ENCODE measurements at regions not wholly inside any gene's neighbourhood (a gene's known extent, or its start where the extent isn't known, plus 50 kb on each side); places are given as distances from the start of the nearest gene placed in this dataset.

DNA sequence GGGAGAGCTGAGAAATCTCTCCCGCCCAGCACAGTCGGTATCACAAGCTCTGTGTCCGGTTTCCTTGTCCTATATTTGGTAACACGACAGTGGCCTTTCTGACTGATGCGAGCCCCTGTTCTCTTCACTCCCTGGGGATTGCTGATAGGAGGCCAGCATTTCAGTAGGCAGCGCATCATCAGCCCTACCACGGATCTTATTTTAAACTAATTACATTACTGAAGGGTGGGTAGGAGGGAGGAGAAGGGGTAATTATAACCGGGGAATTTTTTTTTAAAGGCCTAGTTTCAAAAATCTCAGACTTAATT, 125.6 kb upstream of the LGALSL start:
- TF ChIP-seq TAF1 (IDR thresholded peaks at IDR 0.05; ENCODE audit: borderline replicate concordance, insufficient read depth, low read length) (no peak), POLR2AphosphoS5 (IDR thresholded peaks at IDR 0.05; ENCODE audit: low read depth, low read length) (no peak), SIN3A (IDR thresholded peaks at IDR 0.05; ENCODE audit: borderline replicate concordance, insufficient read depth, low read length) (no peak), FOXP2 (optimal IDR thresholded peaks at IDR 0.05; ENCODE audit: borderline replicate concordance, extremely low read depth, extremely low read length, insufficient read depth) (no peak)
- TF ChIP-seq, protein P1, sequence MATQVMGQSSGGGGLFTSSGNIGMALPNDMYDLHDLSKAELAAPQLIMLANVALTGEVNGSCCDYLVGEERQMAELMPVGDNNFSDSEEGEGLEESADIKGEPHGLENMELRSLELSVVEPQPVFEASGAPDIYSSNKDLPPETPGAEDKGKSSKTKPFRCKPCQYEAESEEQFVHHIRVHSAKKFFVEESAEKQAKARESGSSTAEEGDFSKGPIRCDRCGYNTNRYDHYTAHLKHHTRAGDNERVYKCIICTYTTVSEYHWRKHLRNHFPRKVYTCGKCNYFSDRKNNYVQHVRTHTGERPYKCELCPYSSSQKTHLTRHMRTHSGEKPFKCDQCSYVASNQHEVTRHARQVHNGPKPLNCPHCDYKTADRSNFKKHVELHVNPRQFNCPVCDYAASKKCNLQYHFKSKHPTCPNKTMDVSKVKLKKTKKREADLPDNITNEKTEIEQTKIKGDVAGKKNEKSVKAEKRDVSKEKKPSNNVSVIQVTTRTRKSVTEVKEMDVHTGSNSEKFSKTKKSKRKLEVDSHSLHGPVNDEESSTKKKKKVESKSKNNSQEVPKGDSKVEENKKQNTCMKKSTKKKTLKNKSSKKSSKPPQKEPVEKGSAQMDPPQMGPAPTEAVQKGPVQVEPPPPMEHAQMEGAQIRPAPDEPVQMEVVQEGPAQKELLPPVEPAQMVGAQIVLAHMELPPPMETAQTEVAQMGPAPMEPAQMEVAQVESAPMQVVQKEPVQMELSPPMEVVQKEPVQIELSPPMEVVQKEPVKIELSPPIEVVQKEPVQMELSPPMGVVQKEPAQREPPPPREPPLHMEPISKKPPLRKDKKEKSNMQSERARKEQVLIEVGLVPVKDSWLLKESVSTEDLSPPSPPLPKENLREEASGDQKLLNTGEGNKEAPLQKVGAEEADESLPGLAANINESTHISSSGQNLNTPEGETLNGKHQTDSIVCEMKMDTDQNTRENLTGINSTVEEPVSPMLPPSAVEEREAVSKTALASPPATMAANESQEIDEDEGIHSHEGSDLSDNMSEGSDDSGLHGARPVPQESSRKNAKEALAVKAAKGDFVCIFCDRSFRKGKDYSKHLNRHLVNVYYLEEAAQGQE (IDR thresholded peaks at IDR 0.05; ENCODE audit: insufficient read depth in 1 of 2, low read depth in 2 of 2, low read length in 2 of 2) = no peak

DNA sequence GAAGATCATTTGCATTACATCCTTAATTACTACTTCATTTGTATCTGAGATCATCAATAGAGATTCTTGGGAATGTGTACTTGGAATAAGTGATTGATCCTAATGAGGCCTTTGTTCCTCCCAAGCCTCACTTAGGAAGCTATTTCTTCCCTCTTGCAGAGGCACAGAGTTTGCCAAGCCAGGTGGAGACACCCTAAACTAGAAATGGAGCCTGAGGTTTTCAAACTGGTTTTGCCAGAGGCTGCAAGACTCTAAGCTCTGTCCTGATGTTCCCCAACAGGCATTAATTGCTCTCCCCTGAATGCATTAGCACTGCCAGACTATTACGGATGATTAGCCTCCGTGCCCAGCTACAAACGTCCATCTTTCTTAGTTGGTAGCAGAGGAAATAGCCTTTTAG, 125.2 kb upstream of the LGALSL start:
- TF ChIP-seq TAF1 (IDR thresholded peaks at IDR 0.05; ENCODE audit: borderline replicate concordance, insufficient read depth, low read length) = no peak
- TF ChIP-seq, protein P1 (IDR thresholded peaks at IDR 0.05; ENCODE audit: insufficient read depth in 1 of 2, low read depth in 2 of 2, low read length in 2 of 2) = no peak
- no peak for TF ChIP-seq FOXP2 (optimal IDR thresholded peaks at IDR 0.05; ENCODE audit: borderline replicate concordance, extremely low read depth, extremely low read length, insufficient read depth)
- TF ChIP-seq SIN3A (IDR thresholded peaks at IDR 0.05; ENCODE audit: borderline replicate concordance, insufficient read depth, low read length) = no peak
- no peak for TF ChIP-seq POLR2AphosphoS5 (IDR thresholded peaks at IDR 0.05; ENCODE audit: low read depth, low read length)

GRCh38 chr2:64329848-64330247, 124.1 kb upstream of the LGALSL start:
- TF ChIP-seq SIN3A (IDR thresholded peaks at IDR 0.05; ENCODE audit: borderline replicate concordance, insufficient read depth, low read length) = no peak
- TF ChIP-seq TAF1 (IDR thresholded peaks at IDR 0.05; ENCODE audit: borderline replicate concordance, insufficient read depth, low read length) = no peak
- no peak for TF ChIP-seq FOXP2 (optimal IDR thresholded peaks at IDR 0.05; ENCODE audit: borderline replicate concordance, extremely low read depth, extremely low read length, insufficient read depth)
- TF ChIP-seq, protein P1 (IDR thresholded peaks at IDR 0.05; ENCODE audit: insufficient read depth in 1 of 2, low read depth in 2 of 2, low read length in 2 of 2) = no peak
- no peak for TF ChIP-seq POLR2AphosphoS5 (IDR thresholded peaks at IDR 0.05; ENCODE audit: low read depth, low read length)

DNA sequence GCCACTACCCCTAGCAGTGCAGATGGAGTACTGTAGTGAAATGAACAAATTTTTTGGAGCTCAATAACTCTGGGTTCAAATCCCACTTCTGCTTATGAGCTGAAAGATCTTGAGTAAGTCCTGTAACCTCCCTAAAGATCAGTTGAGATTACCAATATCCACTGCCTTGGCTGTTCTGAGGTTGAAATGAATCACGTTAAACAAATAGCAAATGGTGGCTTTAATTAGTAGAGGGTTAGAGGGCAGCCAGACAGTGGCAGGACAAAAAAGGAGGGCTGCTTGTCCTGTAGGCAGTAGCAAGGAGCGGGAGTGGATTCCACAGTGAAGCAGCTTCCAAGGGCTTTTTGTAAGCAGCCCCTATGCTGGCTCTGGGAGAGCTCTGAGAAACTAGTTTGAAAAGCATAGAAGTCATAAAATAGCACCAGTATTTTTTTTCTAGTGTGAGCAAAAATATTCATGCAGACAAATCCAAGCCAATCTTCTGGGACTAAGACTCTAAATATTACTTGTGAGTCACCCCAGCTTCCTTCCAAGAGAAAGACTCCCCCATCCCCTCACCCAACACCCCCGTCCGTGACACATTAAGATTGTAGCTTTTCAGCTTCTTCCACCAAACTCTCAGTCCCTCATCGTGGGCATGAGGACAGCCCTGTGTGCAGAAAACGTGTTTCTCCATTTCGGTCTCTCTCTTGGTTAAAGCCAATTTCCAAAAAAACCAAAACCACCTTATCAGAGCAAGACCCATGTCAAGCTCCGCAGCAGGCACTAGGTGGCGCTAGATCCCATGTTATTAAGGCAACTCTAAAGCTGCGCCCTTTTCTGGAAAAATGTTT, 123.5 kb upstream of the LGALSL start:
- TF ChIP-seq SIN3A (IDR thresholded peaks at IDR 0.05; ENCODE audit: borderline replicate concordance, insufficient read depth, low read length) = no peak
- TF ChIP-seq, protein P1 (IDR thresholded peaks at IDR 0.05; ENCODE audit: insufficient read depth in 1 of 2, low read depth in 2 of 2, low read length in 2 of 2) = no peak
- TF ChIP-seq POLR2AphosphoS5 (IDR thresholded peaks at IDR 0.05; ENCODE audit: low read depth, low read length) = no peak
- TF ChIP-seq FOXP2 (optimal IDR thresholded peaks at IDR 0.05; ENCODE audit: borderline replicate concordance, extremely low read depth, extremely low read length, insufficient read depth) = no peak
- TF ChIP-seq TAF1 (IDR thresholded peaks at IDR 0.05; ENCODE audit: borderline replicate concordance, insufficient read depth, low read length) = no peak

Measured in PFSK-1 (cell line).